ENCODE measurements at regions not wholly inside any gene's neighbourhood (a gene's known extent, or its start where the extent isn't known, plus 50 kb on each side); places are given as distances from the start of the nearest gene placed in this dataset.

DNA sequence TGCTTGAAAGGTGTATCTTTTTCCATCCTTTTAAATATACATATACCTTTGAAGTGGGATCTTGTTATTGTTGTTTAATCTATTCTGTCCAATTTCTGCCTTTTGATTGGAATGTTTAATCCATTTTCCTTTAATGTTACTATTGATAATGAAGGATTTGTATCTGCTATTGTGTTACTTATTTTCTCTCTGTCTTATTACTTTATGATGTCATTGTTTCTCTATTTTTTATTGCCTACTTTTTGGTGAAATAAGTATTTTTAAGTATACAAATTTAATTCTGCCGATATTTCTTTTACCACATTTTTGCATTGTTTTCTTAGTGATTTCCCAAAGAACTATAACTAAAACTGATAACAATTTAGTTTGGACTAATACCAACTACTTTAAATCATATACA lies 121.8 kb downstream of the RASSF9 start:
- no peak overlapping the region for H3K27ac ChIP-seq (ENCODE audit: low read depth, low read length)
- H3K36me3 Mint-ChIP-seq (ENCODE audit: low read depth): no peaks in the 10 kb centered on the region
- peaks cover 12% of the 10 kb centered on the region for H3K9me3 Mint-ChIP-seq
- no peak for TF ChIP-seq CTCF (conservative IDR thresholded peaks at IDR 0.05)
- H3K36me3 ChIP-seq (ENCODE audit: control insufficient read depth, insufficient read depth, low read length): no peaks in the 10 kb centered on the region
- H3K4me1 ChIP-seq (ENCODE audit: control insufficient read depth, insufficient read depth, low read length): no peaks in the 10 kb centered on the region
- no peaks in the 10 kb centered on the region for H3K9me3 ChIP-seq (ENCODE audit: control insufficient read depth, low read length)
- 88% methylated on average over 1 of the region's 1 CpG; no CpG with 5 or more reads in 1 of the 2 experiments for WGBS, 2 experiments (ENCODE audit: insufficient coverage in 1 of 2, insufficient read length in 1 of 2)
- H3K9ac ChIP-seq (ENCODE audit: extremely low read depth, low read length, poor library complexity, severe bottlenecking): no peak overlapping the region
- no peak overlapping the region for H3K4me3 Mint-ChIP-seq
- no peaks in the 10 kb centered on the region for H3K27me3 ChIP-seq (ENCODE audit: control insufficient read depth, insufficient read depth, low read length, poor library complexity, severe bottlenecking)
- H3K27ac Mint-ChIP-seq: no peak overlapping the region
- H3K27me3 Mint-ChIP-seq (ENCODE audit: insufficient read depth): no peaks in the 10 kb centered on the region
- no peak for DNase-seq
- H3K4me3 ChIP-seq (ENCODE audit: low read length): no peak overlapping the region
- no peaks in the 10 kb centered on the region for H3K4me1 Mint-ChIP-seq

DNA sequence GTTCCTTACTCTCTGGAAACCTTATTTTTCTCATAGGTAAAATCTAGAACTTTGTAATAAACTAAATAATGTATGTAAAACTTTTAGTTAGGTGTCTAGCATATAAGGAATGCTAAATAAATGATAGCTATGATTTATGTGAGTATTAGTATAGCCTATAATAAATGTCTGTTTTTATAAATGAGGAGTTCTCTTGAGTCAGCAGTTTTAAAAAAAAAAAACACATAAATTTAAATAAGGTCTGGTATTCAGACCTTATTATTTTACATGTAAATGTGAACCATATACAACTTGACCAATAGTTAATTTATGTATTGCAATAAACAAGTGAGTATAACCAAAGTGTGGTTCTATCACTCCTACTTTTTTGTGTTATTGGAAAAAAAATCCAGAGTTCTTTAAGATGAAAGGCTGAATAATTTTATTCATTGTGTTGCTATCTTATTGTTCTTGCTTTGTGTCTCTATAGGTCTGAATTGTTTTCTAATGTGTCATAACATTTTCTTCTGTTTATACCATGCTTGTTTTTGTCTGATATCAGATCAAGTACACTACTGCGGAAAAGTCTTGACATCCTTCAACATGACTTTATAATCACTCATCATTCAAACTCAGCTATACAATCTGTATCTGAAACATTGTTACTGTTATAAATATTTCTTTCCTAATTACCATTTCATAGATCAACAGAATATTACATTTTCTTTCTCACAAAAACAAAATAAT lies 115.7 kb downstream of the RASSF9 start:
- no peaks in the 10 kb centered on the region for H3K4me1 Mint-ChIP-seq
- DNase-seq: no peak
- 89 to 100% methylated on average over 1 of the region's 1 CpG for WGBS, 2 experiments (ENCODE audit: insufficient coverage in 1 of 2, insufficient read length in 1 of 2)
- no peak overlapping the region for H3K4me3 Mint-ChIP-seq
- no peak overlapping the region for H3K4me3 ChIP-seq (ENCODE audit: low read length)
- no peak overlapping the region for H3K9ac ChIP-seq (ENCODE audit: extremely low read depth, low read length, poor library complexity, severe bottlenecking)
- H3K27me3 Mint-ChIP-seq (ENCODE audit: insufficient read depth): no peaks in the 10 kb centered on the region
- H3K9me3 Mint-ChIP-seq: peaks cover 12% of the 10 kb centered on the region
- TF ChIP-seq CTCF (conservative IDR thresholded peaks at IDR 0.05): no peak
- no peaks in the 10 kb centered on the region for H3K9me3 ChIP-seq (ENCODE audit: control insufficient read depth, low read length)
- no peak overlapping the region for H3K27ac ChIP-seq (ENCODE audit: low read depth, low read length)
- H3K4me1 ChIP-seq (ENCODE audit: control insufficient read depth, insufficient read depth, low read length): no peaks in the 10 kb centered on the region
- H3K27me3 ChIP-seq (ENCODE audit: control insufficient read depth, insufficient read depth, low read length, poor library complexity, severe bottlenecking): no peaks in the 10 kb centered on the region
- H3K36me3 Mint-ChIP-seq (ENCODE audit: low read depth): no peaks in the 10 kb centered on the region
- H3K36me3 ChIP-seq (ENCODE audit: control insufficient read depth, insufficient read depth, low read length): no peaks in the 10 kb centered on the region
- H3K27ac Mint-ChIP-seq: no peak overlapping the region

- peak; percentile 24 for TF ChIP-seq CTCF (conservative IDR thresholded peaks at IDR 0.05)
- 79% methylated on average over 2 of the region's 2 CpGs; no CpG with 5 or more reads in 1 of the 2 experiments for WGBS, 2 experiments (ENCODE audit: insufficient coverage in 1 of 2, insufficient read length in 1 of 2)
- no peak for DNase-seq
Measured at GRCh38 chr12:85725991-85726390, 110.2 kb downstream of the RASSF9 start.

More at GRCh38 chr12:85725991-85726390, 110.2 kb downstream of the RASSF9 start:
- Histone ChIP-seq H3K36me3 (ENCODE audit: control insufficient read depth, insufficient read depth, low read length) (no peaks in the 10 kb centered on the region), H3K4me3 (ENCODE audit: low read length) (no peak overlapping the region), H3K27ac (ENCODE audit: low read depth, low read length) (no peak overlapping the region), H3K9ac (ENCODE audit: extremely low read depth, low read length, poor library complexity, severe bottlenecking) (no peak overlapping the region), H3K4me1 (ENCODE audit: control insufficient read depth, insufficient read depth, low read length) (no peaks in the 10 kb centered on the region), H3K9me3 (ENCODE audit: control insufficient read depth, low read length) (no peaks in the 10 kb centered on the region), H3K27me3 (ENCODE audit: control insufficient read depth, insufficient read depth, low read length, poor library complexity, severe bottlenecking) (no peaks in the 10 kb centered on the region)
- H3K4me3 Mint-ChIP-seq: no peak overlapping the region
- no peaks in the 10 kb centered on the region for H3K36me3 Mint-ChIP-seq (ENCODE audit: low read depth)
- no peaks in the 10 kb centered on the region for H3K27me3 Mint-ChIP-seq (ENCODE audit: insufficient read depth)
- peaks cover 2% of the 10 kb centered on the region for H3K9me3 Mint-ChIP-seq
- H3K4me1 Mint-ChIP-seq: no peaks in the 10 kb centered on the region
- no peak overlapping the region for H3K27ac Mint-ChIP-seq

Measured in endodermal cell (in vitro differentiated cells).